ENCODE measurements at regions not wholly inside any gene's neighbourhood (a gene's known extent, or its start where the extent isn't known, plus 50 kb on each side); places are given as distances from the start of the nearest gene placed in this dataset.

- Mint-ChIP-seq H3K4me1 (peaks cover 12% of the 10 kb centered on the region), H3K27ac (ENCODE audit: unreplicated experiment) (no peak overlapping the region), H3K27me3 (ENCODE audit: low read depth) (no peaks in the 10 kb centered on the region), H3K9me3 (no peaks in the 10 kb centered on the region), H3K36me3 (ENCODE audit: low read depth) (no peaks in the 10 kb centered on the region), H3K4me3 (no peak overlapping the region)
- TF ChIP-seq CTCF (conservative IDR thresholded peaks at IDR 0.05) = no peak
- DNase-seq (ENCODE audit: low read depth, low spot score) = no peak
Observed at GRCh38 chr6:156126535-156126934, 650.6 kb upstream of the ARID1B start.

- no peak for TF ChIP-seq CTCF (conservative IDR thresholded peaks at IDR 0.05)
- Mint-ChIP-seq H3K4me3 (no peak overlapping the region), H3K9me3 (no peaks in the 10 kb centered on the region), H3K36me3 (ENCODE audit: low read depth) (no peaks in the 10 kb centered on the region), H3K4me1 (peaks cover 12% of the 10 kb centered on the region), H3K27ac (ENCODE audit: unreplicated experiment) (no peak overlapping the region), H3K27me3 (ENCODE audit: low read depth) (no peaks in the 10 kb centered on the region)
- no peak for DNase-seq (ENCODE audit: low read depth, low spot score)
Observed at GRCh38 chr6:156125844-156126243, 651.3 kb upstream of the ARID1B start.

GRCh38 chr6:156123731-156124130, 653.4 kb upstream of the ARID1B start:
- Mint-ChIP-seq H3K4me3 (no peak overlapping the region), H3K9me3 (peaks cover 1% of the 10 kb centered on the region), H3K27me3 (ENCODE audit: low read depth) (no peaks in the 10 kb centered on the region), H3K4me1 (peaks cover 12% of the 10 kb centered on the region), H3K27ac (ENCODE audit: unreplicated experiment) (no peak overlapping the region), H3K36me3 (ENCODE audit: low read depth) (no peaks in the 10 kb centered on the region)
- DNase-seq (ENCODE audit: low read depth, low spot score) = no peak
- no peak for TF ChIP-seq CTCF (conservative IDR thresholded peaks at IDR 0.05)

- Mint-ChIP-seq H3K9me3 (peaks cover 3% of the 10 kb centered on the region), H3K27ac (ENCODE audit: unreplicated experiment) (no peak overlapping the region), H3K4me1 (peaks cover 8% of the 10 kb centered on the region), H3K4me3 (no peak overlapping the region), H3K27me3 (ENCODE audit: low read depth) (no peaks in the 10 kb centered on the region), H3K36me3 (ENCODE audit: low read depth) (no peaks in the 10 kb centered on the region)
- no peak for TF ChIP-seq CTCF (conservative IDR thresholded peaks at IDR 0.05)
- DNase-seq (ENCODE audit: low read depth, low spot score) = no peak
Observed at GRCh38 chr6:156121973-156122372, 655.2 kb upstream of the ARID1B start.

- H3K9me3 Mint-ChIP-seq = peaks cover 3% of the 10 kb centered on the region
- no peaks in the 10 kb centered on the region for H3K4me1 Mint-ChIP-seq
- no peaks in the 10 kb centered on the region for H3K36me3 Mint-ChIP-seq (ENCODE audit: low read depth)
- TF ChIP-seq CTCF (conservative IDR thresholded peaks at IDR 0.05) = no peak
- DNase-seq (ENCODE audit: low read depth, low spot score) = no peak
- H3K27me3 Mint-ChIP-seq (ENCODE audit: low read depth) = no peaks in the 10 kb centered on the region
- no peak overlapping the region for H3K4me3 Mint-ChIP-seq
- no peak overlapping the region for H3K27ac Mint-ChIP-seq (ENCODE audit: unreplicated experiment)
Observed at GRCh38 chr6:156114541-156114940, 658.9 kb upstream of the NOX3 start.

- H3K36me3 Mint-ChIP-seq (ENCODE audit: low read depth) = no peaks in the 10 kb centered on the region
- no peak overlapping the region for H3K27ac Mint-ChIP-seq (ENCODE audit: unreplicated experiment)
- TF ChIP-seq CTCF (conservative IDR thresholded peaks at IDR 0.05) = no peak
- peaks cover 2% of the 10 kb centered on the region for H3K4me1 Mint-ChIP-seq
- H3K4me3 Mint-ChIP-seq = no peak overlapping the region
- peaks cover under 1% of the 10 kb centered on the region for H3K9me3 Mint-ChIP-seq
- no peak for DNase-seq (ENCODE audit: low read depth, low spot score)
- no peaks in the 10 kb centered on the region for H3K27me3 Mint-ChIP-seq (ENCODE audit: low read depth)
Observed at GRCh38 chr6:156113631-156114030, 658.0 kb upstream of the NOX3 start.
